IMR-90 (cell line): ENCODE measurements at regions not wholly inside any gene's neighbourhood (a gene's known extent, or its start where the extent isn't known, plus 50 kb on each side); places are given as distances from the start of the nearest gene placed in this dataset.
A peak's percentile ranks its signal among the peaks of the same experiment; 100 is the strongest.

Experiments
- ATAC-seq: fragments of 200-7000 bp; cut with Tn5 transposase; 2 replicates; pipeline ENCODE4 v1.9.1; 2020; ENCODE audit warnings: low read depth, mild to moderate bottlenecking, moderate library complexity
- BruUV-seq: library from RNA; stranded (reverse); fragments of 400-500 nt; replicated peaks from 2 replicates; lab custom pipeline; 2021; lab: Mats Ljungman, UMichigan
- CTCF ChIA-PET: fragments of 300-600 bp; formaldehyde crosslinking; extraction: SDS; loops from one replicate; lab custom pipeline; 2021; ENCODE audit warnings: antibody characterized with exemption; lab: Yijun Ruan, JAX
- POLR2A ChIA-PET: fragments of 300-600 bp; sonication (Branson Sonifier 250); formaldehyde crosslinking; loops from one replicate; lab custom pipeline; 2022; ENCODE audit warnings: antibody characterized with exemption; ENCODE audit not compliant: unreplicated experiment; lab: Charles Lee
- DNase-seq: peaks from one replicate; pipeline ENCODE4 v3.0.0; 2013
- H2AFZ ChIP-seq: replicated peaks from 2 replicates; pipeline ENCODE3; 2013; ENCODE audit warnings: low read length, mild to moderate bottlenecking; ENCODE audit not compliant: poor library complexity
- H2AK5ac ChIP-seq: 2 replicates; pipeline ENCODE4 v1.6.1; 2013; ENCODE audit warnings: low read depth, low read length, inconsistent platforms
- H2AK9ac ChIP-seq: replicated peaks from 2 replicates; pipeline ENCODE3; 2013; ENCODE audit warnings: mild to moderate bottlenecking, low read depth, low read length, moderate library complexity; ENCODE audit not compliant: poor library complexity
- H2BK120ac ChIP-seq: 2 replicates; pipeline ENCODE4 v1.6.1; 2013; ENCODE audit warnings: low read depth, low read length, inconsistent platforms
- H2BK15ac ChIP-seq: 3 replicates; pipeline ENCODE4 v1.6.1; 2013; ENCODE audit warnings: low read depth, low read length, inconsistent platforms
- H2BK20ac ChIP-seq: 2 replicates; pipeline ENCODE4 v1.6.1; 2013; ENCODE audit warnings: low read depth, mild to moderate bottlenecking, inconsistent platforms, low read length, moderate library complexity
- H2BK5ac ChIP-seq: 2 replicates; pipeline ENCODE4 v1.6.1; 2013; ENCODE audit warnings: mild to moderate bottlenecking, low read depth, low read length, inconsistent platforms; ENCODE audit not compliant: poor library complexity, severe bottlenecking
- H3K14ac ChIP-seq: replicated peaks from 2 replicates; pipeline ENCODE4 v1.6.1; 2013; ENCODE audit warnings: low read depth, low read length, inconsistent platforms
- H3K18ac ChIP-seq: 2 replicates; pipeline ENCODE4 v1.6.1; 2013; ENCODE audit warnings: low read depth, low read length, control low read depth
- H3K23ac ChIP-seq: 2 replicates; pipeline ENCODE4 v1.6.1; 2013; ENCODE audit warnings: low read depth, low read length, inconsistent platforms
- H3K27ac ChIP-seq: 2 replicates; pipeline ENCODE4 v1.5.1; 2013; ENCODE audit warnings: mild to moderate bottlenecking, control low read depth, low read length; ENCODE audit not compliant: insufficient read depth
- H3K27me3 ChIP-seq: 2 replicates; pipeline ENCODE4 v1.6.1; 2013; ENCODE audit warnings: low read length; ENCODE audit not compliant: control insufficient read depth, insufficient read depth
- H3K36me3 ChIP-seq: 2 replicates; pipeline ENCODE4 v1.6.1; 2013; ENCODE audit warnings: low read length, mixed read lengths; ENCODE audit not compliant: control insufficient read depth, insufficient read depth
- H3K4ac ChIP-seq: 2 replicates; pipeline ENCODE4 v1.6.1; 2013; ENCODE audit warnings: low read depth, low read length, inconsistent platforms
- H3K4me1 ChIP-seq: 2 replicates; pipeline ENCODE4 v1.6.1; 2013; ENCODE audit warnings: low read length, mixed read lengths; ENCODE audit not compliant: control insufficient read depth, insufficient read depth
- H3K4me2 ChIP-seq: 2 replicates; pipeline ENCODE4 v1.6.1; 2013; ENCODE audit warnings: low read depth, mild to moderate bottlenecking, control low read depth, low read length, moderate library complexity
- H3K4me3 ChIP-seq: 2 replicates; pipeline ENCODE4 v1.5.1; 2013; ENCODE audit warnings: low read depth, mild to moderate bottlenecking, control low read depth, low read length, moderate library complexity; ENCODE audit not compliant: insufficient read depth
- H3K56ac ChIP-seq: 2 replicates; pipeline ENCODE4 v1.6.1; 2013; ENCODE audit warnings: low read length, inconsistent platforms; ENCODE audit not compliant: insufficient read depth; ENCODE audit errors: extremely low read depth
- H3K79me1 ChIP-seq, 2 experiments: 2 replicates each; pipeline ENCODE4 v1.6.1; 2013; ENCODE audit warnings: low read length in 2 of 2, inconsistent platforms in 1 of 2, low read depth in 1 of 2
- H3K9ac ChIP-seq: 2 replicates; pipeline ENCODE4 v1.6.1; 2013; ENCODE audit warnings: low read depth, low read length, control low read depth
- H3K9me1 ChIP-seq: 2 replicates; pipeline ENCODE4 v1.6.1; 2013; ENCODE audit warnings: low read length, inconsistent platforms; ENCODE audit not compliant: insufficient read depth
- H3K9me3 ChIP-seq: 2 replicates; pipeline ENCODE4 v1.6.1; 2013; ENCODE audit warnings: low read length; ENCODE audit not compliant: control insufficient read depth, insufficient read depth
- H4K20me1 ChIP-seq: 2 replicates; pipeline ENCODE4 v1.6.1; 2013; ENCODE audit warnings: low read length, inconsistent platforms; ENCODE audit not compliant: insufficient read depth
- H4K5ac ChIP-seq: 2 replicates; pipeline ENCODE4 v1.6.1; 2013; ENCODE audit warnings: mild to moderate bottlenecking, low read depth, low read length, control low read depth
- H4K8ac ChIP-seq, 2 experiments: 2 replicates each; pipeline ENCODE4 v1.6.1; 2013; ENCODE audit warnings: low read depth in 2 of 2, low read length in 2 of 2, control low read depth in 1 of 2, inconsistent platforms in 1 of 2
- H4K91ac ChIP-seq: 2 replicates; pipeline ENCODE4 v1.6.1; 2013; ENCODE audit warnings: low read depth, low read length, inconsistent platforms; ENCODE audit not compliant: insufficient read depth
- FOS ChIP-seq: fragments of 150-350 bp; IDR thresholded peaks from 2 replicates; pipeline ENCODE4 v1.6.1; 2016; ENCODE audit warnings: low read depth, low read length
- SMC3 ChIP-seq: fragments of 150-350 bp; IDR thresholded peaks from 2 replicates; pipeline ENCODE4 v1.6.1; 2016; ENCODE audit warnings: low read depth, mild to moderate bottlenecking, antibody characterized with exemption, low read length, moderate library complexity
- WGBS, 2 experiments: methylation state at CpG; one replicate each; pipeline versions ENCODE4 v1.1.5 to v1.1.7; 2013; ENCODE audit warnings: missing lambda C conversion rate in 2 of 2; ENCODE audit not compliant: insufficient read length in 1 of 2; ENCODE audit errors: extremely low coverage in 2 of 2; 5-methylcytosine and 5-hydroxymethylcytosine counted together
- dilution Hi-C: fragments of 300-500 bp; cut with HindIII; formaldehyde crosslinking; loops from one replicate; pipeline ENCODE4 v1.14.3; 2018; ENCODE audit warnings: low sequenced_read_pairs; ENCODE audit not compliant: unreplicated experiment
- in situ Hi-C: fragments of 300-500 bp; cut with MboI; formaldehyde crosslinking; loops from 3 replicates; pipeline ENCODE4 v1.14.3; 2019; ENCODE audit warnings: low sequenced_read_pairs, inconsistent platforms, mixed read lengths
- intact Hi-C: fragments of 100-400 bp; cut with micrococcal nuclease; formaldehyde crosslinking; loops from 2 replicates; pipeline ENCODE4 v1.10.0; 2022

DNA sequence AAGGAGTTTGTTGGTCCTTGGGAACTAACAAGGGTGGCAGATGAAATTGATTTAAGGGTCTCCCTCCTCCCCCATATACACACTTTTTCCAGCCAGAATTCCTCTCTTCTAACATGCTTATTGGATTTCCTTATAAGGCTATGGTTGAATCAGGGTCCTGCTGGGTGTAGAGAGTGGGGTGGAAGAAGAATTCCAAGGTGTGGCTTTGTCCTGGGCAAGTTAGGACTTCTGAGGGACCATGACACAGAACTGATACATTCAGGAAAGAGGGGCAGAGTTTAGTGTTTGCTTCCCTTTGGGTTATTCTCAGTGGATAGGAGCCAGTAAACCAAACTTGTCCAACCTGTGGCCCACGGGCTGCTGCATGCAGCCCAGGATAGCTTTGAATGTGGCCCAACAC is 116.5 kb downstream of the SNX18 start:
- Histone ChIP-seq H3K9me3 (no peaks in the 10 kb centered on the region), H3K18ac (peak overlapping the region; percentile 34; the same call in 1 of the 2 replicates), H3K27ac (no peak overlapping the region), H3K79me1 (no peaks in the 10 kb centered on the region), H4K8ac (no peak overlapping the region; a peak in 1 of 4 replicates), H3K56ac (no peak overlapping the region), H3K4me2 (no peak overlapping the region), H3K14ac (peak overlapping the region; percentile 45; the same call in 1 of the 2 replicates), H2AK9ac (no peak overlapping the region), H3K4me1 (peaks cover 11% of the 10 kb centered on the region), H3K9me1 (peaks cover 6% of the 10 kb centered on the region; the same call in 1 of the 2 replicates), H4K91ac (no peak overlapping the region), H2BK5ac (no peak overlapping the region), H2AFZ (no peak overlapping the region), H3K4ac (peak overlapping the region; percentile 43; the same call in 1 of the 2 replicates), H4K20me1 (no peaks in the 10 kb centered on the region), H2BK15ac (no peak overlapping the region), H3K23ac (peak overlapping the region; percentile 26; the same call in 1 of the 2 replicates), H4K5ac (no peak overlapping the region), H2BK120ac (peak overlapping the region; percentile 37; the same call in 1 of the 2 replicates), H3K9ac (no peak overlapping the region), H3K27me3 (no peaks in the 10 kb centered on the region), H3K4me3 (no peak overlapping the region), H3K36me3 (no peaks in the 10 kb centered on the region), H2BK20ac (peak overlapping the region; percentile 44; the same call in 1 of the 2 replicates), H2AK5ac (no peak overlapping the region)
- WGBS, 2 experiments, result no CpG with 5 or more reads among the region's 1 CpG
- ATAC-seq (no peak), DNase-seq (no peak)
- ChIA-PET CTCF (no interaction called here), POLR2A (no interaction called here)
- no peak for TF ChIP-seq FOS
- TF ChIP-seq SMC3, result no peak
- in situ Hi-C loops (no loop called here), intact Hi-C loops (no loop called here), dilution Hi-C loops (no loop called here)
- no TSS peak for BruUV-seq
